8988T (cell line): ENCODE measurements at regions not wholly inside any gene's neighbourhood (a gene's known extent, or its start where the extent isn't known, plus 50 kb on each side); places are given as distances from the start of the nearest gene placed in this dataset.
"Not testable (repeated sequence)": the region's sequence is repeated elsewhere in the genome, so short reads cannot be mapped to it uniquely, and the experiment has no call there.

Experiments
- DNase-seq: peaks from one replicate; pipeline ENCODE4 v3.0.0; 2011

GRCh38 chr6:40825102-40825501, 213.9 kb downstream of the UNC5CL start:
- DNase-seq: no peak

- not testable (repeated sequence) for DNase-seq
These were observed 214.8 kb downstream of the UNC5CL start for GRCh38 chr6:40823917-40824891.

- DNase-seq: no peak
These were observed 216.4 kb downstream of the UNC5CL start for GRCh38 chr6:40822619-40823018.

GRCh38 chr6:40819182-40819834, 219.7 kb downstream of the UNC5CL start:
- DNase-seq: no peak

GRCh38 chr6:40817369-40817768, 221.7 kb downstream of the UNC5CL start:
- no peak for DNase-seq

- DNase-seq: no peak
These were observed 222.4 kb downstream of the UNC5CL start for GRCh38 chr6:40816601-40817000.

- no peak for DNase-seq
These were observed 223.3 kb downstream of the UNC5CL start for GRCh38 chr6:40815731-40816130.

- no peak for DNase-seq
These were observed 223.0 kb upstream of the LRFN2 start for GRCh38 chr6:40810171-40810570.

- no peak for DNase-seq
These were observed 222.5 kb upstream of the LRFN2 start for GRCh38 chr6:40809627-40810026.

- no peak for DNase-seq
These were observed 220.3 kb upstream of the LRFN2 start for GRCh38 chr6:40807484-40807883.

GRCh38 chr6:40806256-40806864, 219.2 kb upstream of the LRFN2 start:
- no peak for DNase-seq

- no peak for DNase-seq
These were observed 218.2 kb upstream of the LRFN2 start for GRCh38 chr6:40805336-40805735.

- DNase-seq: no peak
These were observed 217.7 kb upstream of the LRFN2 start for GRCh38 chr6:40804905-40805304.

- DNase-seq: no peak
These were observed 216.9 kb upstream of the LRFN2 start for GRCh38 chr6:40803897-40804702.

- DNase-seq: no peak
These were observed 215.3 kb upstream of the LRFN2 start for GRCh38 chr6:40802481-40802880.

GRCh38 chr6:40799296-40800140, 212.4 kb upstream of the LRFN2 start:
- DNase-seq: no peak

GRCh38 chr6:40798069-40798770, 211.1 kb upstream of the LRFN2 start:
- no peak for DNase-seq

- no peak for DNase-seq
These were observed 209.4 kb upstream of the LRFN2 start for GRCh38 chr6:40796260-40797221.

- DNase-seq: no peak
These were observed 207.4 kb upstream of the LRFN2 start for GRCh38 chr6:40794586-40794985.

- DNase-seq: no peak
These were observed 205.0 kb upstream of the LRFN2 start for GRCh38 chr6:40792183-40792582.
